ENCODE measurements at regions not wholly inside any gene's neighbourhood (a gene's known extent, or its start where the extent isn't known, plus 50 kb on each side); places are given as distances from the start of the nearest gene placed in this dataset.

GRCh38 chr2:38509947-38510326 is 92.8 kb downstream of the HNRNPLL start:
- DNase-seq (ENCODE audit: low read depth in 2 of 2, low spot score in 1 of 2), result no peak

- no peak for DNase-seq (ENCODE audit: low read depth in 2 of 2, low spot score in 1 of 2)
Observed at GRCh38 chr2:38509314-38509946, 93.3 kb downstream of the HNRNPLL start.

GRCh38 chr2:38508311-38509039 is 94.3 kb downstream of the HNRNPLL start:
- DNase-seq (ENCODE audit: low read depth in 2 of 2, low spot score in 1 of 2), result peak; percentile 38 to 57

- no peak for DNase-seq (ENCODE audit: low read depth in 2 of 2, low spot score in 1 of 2)
Observed at GRCh38 chr2:38507712-38508111, 95.0 kb downstream of the HNRNPLL start.

- no peak for DNase-seq (ENCODE audit: low read depth in 2 of 2, low spot score in 1 of 2)
Observed at GRCh38 chr2:38505779-38506178, 96.9 kb downstream of the HNRNPLL start.

GRCh38 chr2:38504169-38504568 is 98.6 kb downstream of the HNRNPLL start:
- DNase-seq (ENCODE audit: low read depth in 2 of 2, low spot score in 1 of 2), result no peak

- DNase-seq (ENCODE audit: low read depth in 2 of 2, low spot score in 1 of 2), result no peak
Observed at GRCh38 chr2:38502107-38502506, 100.6 kb downstream of the HNRNPLL start.

- no peak for DNase-seq (ENCODE audit: low read depth in 2 of 2, low spot score in 1 of 2)
Observed at GRCh38 chr2:38500283-38500634, 102.5 kb downstream of the HNRNPLL start.

- DNase-seq (ENCODE audit: low read depth in 2 of 2, low spot score in 1 of 2), result no peak
Observed at GRCh38 chr2:38499548-38500282, 103.0 kb downstream of the HNRNPLL start.

- no peak for DNase-seq (ENCODE audit: low read depth in 2 of 2, low spot score in 1 of 2)
Observed at GRCh38 chr2:38498045-38498481, 104.7 kb downstream of the HNRNPLL start.

GRCh38 chr2:38497670-38498037 is 105.1 kb downstream of the HNRNPLL start:
- no peak for DNase-seq (ENCODE audit: low read depth in 2 of 2, low spot score in 1 of 2)

- no peak for DNase-seq (ENCODE audit: low read depth in 2 of 2, low spot score in 1 of 2)
Observed at GRCh38 chr2:38496927-38497669, 105.6 kb downstream of the HNRNPLL start.

- DNase-seq (ENCODE audit: low read depth in 2 of 2, low spot score in 1 of 2), result no peak
Observed at GRCh38 chr2:38495880-38496279, 106.8 kb downstream of the HNRNPLL start.

- no peak for DNase-seq (ENCODE audit: low read depth in 2 of 2, low spot score in 1 of 2)
Observed at GRCh38 chr2:38494394-38494793, 108.3 kb downstream of the HNRNPLL start.

- no peak for DNase-seq (ENCODE audit: low read depth in 2 of 2, low spot score in 1 of 2)
Observed at GRCh38 chr2:38492042-38492615, 110.6 kb downstream of the HNRNPLL start.

GRCh38 chr2:38491436-38491835 is 111.3 kb downstream of the HNRNPLL start:
- DNase-seq (ENCODE audit: low read depth in 2 of 2, low spot score in 1 of 2), result no peak

- no peak for DNase-seq (ENCODE audit: low read depth in 2 of 2, low spot score in 1 of 2)
Observed at GRCh38 chr2:38489846-38490245, 112.8 kb upstream of the ATL2 start.

- DNase-seq (ENCODE audit: low read depth in 2 of 2, low spot score in 1 of 2), result no peak
Observed at GRCh38 chr2:38487852-38488251, 110.8 kb upstream of the ATL2 start.

- DNase-seq (ENCODE audit: low read depth in 2 of 2, low spot score in 1 of 2), result no peak
Observed at GRCh38 chr2:38486213-38487026, 109.3 kb upstream of the ATL2 start.

GRCh38 chr2:38485734-38486133 is 108.7 kb upstream of the ATL2 start:
- DNase-seq (ENCODE audit: low read depth in 2 of 2, low spot score in 1 of 2), result no peak

Data from stimulated activated CD8-positive, alpha-beta memory T cell treated with anti-CD3 and anti-CD28 coated beads, Interleukin-4, amount 100 ng/mL, for 1 hour (primary cell).